ENCODE measurements at regions not wholly inside any gene's neighbourhood (a gene's known extent, or its start where the extent isn't known, plus 50 kb on each side); places are given as distances from the start of the nearest gene placed in this dataset.

- TF ChIP-seq CTCF (IDR thresholded peaks at IDR 0.05) = no peak
- no peak for TF ChIP-seq POLR2A (IDR thresholded peaks at IDR 0.05)
Observed at GRCh38 chr7:38051786-38052185, 126.3 kb upstream of the STARD3NL start.

All from body of pancreas (tissue), 4 donors.